Erythroblast (primary cell): ENCODE measurements at regions not wholly inside any gene's neighbourhood (a gene's known extent, or its start where the extent isn't known, plus 50 kb on each side); places are given as distances from the start of the nearest gene placed in this dataset.

ENCODE experiments used
- GATA1 ChIP-seq: IDR thresholded peaks from 2 replicates; pipeline ENCODE4 v1.6.1; 2011; ENCODE audit warnings: low read depth, mild to moderate bottlenecking, control low read depth, low read length, moderate library complexity
- POLR2A ChIP-seq: IDR thresholded peaks from 2 replicates; pipeline ENCODE4 v1.6.1; 2011; ENCODE audit warnings: mild to moderate bottlenecking, low read length

DNA sequence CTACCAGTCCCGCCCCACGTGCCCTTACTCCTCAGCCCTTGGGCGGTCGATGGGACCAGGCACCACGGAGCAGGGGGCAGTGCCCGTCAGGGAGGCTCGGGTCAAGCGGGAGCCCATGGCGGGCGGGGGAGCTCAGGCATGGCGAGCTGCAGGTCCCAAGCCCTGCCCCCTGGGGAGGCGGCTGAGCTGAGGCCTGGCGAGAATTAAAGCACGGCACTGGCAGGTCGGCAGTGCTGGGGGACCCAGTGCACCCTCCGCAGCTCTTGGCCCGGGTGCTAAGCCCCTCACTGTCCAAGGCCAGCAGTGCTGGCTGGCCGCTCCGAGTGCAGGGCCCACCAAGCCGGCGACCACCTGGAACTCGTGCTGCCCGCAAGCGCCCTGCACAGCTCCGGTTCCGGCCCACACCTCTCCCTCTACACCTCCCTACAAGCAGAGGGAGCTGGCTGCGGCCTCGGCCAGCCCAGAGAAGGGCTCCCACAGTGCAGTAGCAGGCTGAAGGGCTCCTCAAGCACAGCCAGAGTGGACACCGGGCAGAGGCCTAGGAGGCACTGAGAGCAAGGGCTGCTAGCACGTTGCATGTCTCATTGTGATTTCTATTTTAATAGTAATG is 166.8 kb upstream of the FMN2 start:
- no peak for TF ChIP-seq POLR2A
- no peak for TF ChIP-seq GATA1
